PC-9 (cell line): ENCODE measurements at regions not wholly inside any gene's neighbourhood (a gene's known extent, or its start where the extent isn't known, plus 50 kb on each side); places are given as distances from the start of the nearest gene placed in this dataset.
"Not testable (repeated sequence)": the region's sequence is repeated elsewhere in the genome, so short reads cannot be mapped to it uniquely, and the experiment has no call there.

Experiments
- BruUV-seq: library from RNA; stranded (reverse); fragments of 400-500 nt; replicated peaks from 2 replicates; lab custom pipeline; 2021; lab: Mats Ljungman, UMichigan
- CTCF ChIA-PET: fragments of 300-600 bp; sonication (Branson Sonifier 250); formaldehyde crosslinking; loops from one replicate; lab custom pipeline; 2022; ENCODE audit warnings: antibody characterized with exemption; lab: Charles Lee
- POLR2A ChIA-PET: fragments of 300-600 bp; sonication (Branson Sonifier 250); formaldehyde crosslinking; loops from one replicate; lab custom pipeline; 2022; ENCODE audit warnings: antibody characterized with exemption; ENCODE audit not compliant: unreplicated experiment; lab: Charles Lee
- DNase-seq, 2 experiments: peaks; one replicate each; pipeline versions ENCODE4 v3.0.0 to v3.0.0-alpha.2; 2015 to 2022; ENCODE audit warnings: mixed read lengths in 1 of 2
- H2AFZ ChIP-seq: fragments of 200-600 bp; sonication (generic); 2 replicates; pipeline ENCODE4 v1.8.1; 2017; ENCODE audit warnings: antibody characterized with exemption
- H3F3A ChIP-seq: fragments of 200-600 bp; sonication (generic); 2 replicates; pipeline ENCODE4 v1.8.1; 2017; ENCODE audit warnings: antibody characterized with exemption, mild to moderate bottlenecking, low read depth; ENCODE audit not compliant: insufficient read depth
- H3K27ac ChIP-seq: fragments of 200-600 bp; sonication (generic); 2 replicates; pipeline ENCODE4 v1.6.1; 2016; ENCODE audit warnings: mixed run types
- H3K27me3 ChIP-seq: fragments of 200-600 bp; sonication (generic); 2 replicates; pipeline ENCODE4 v1.6.1; 2016; ENCODE audit warnings: low read depth, mixed run types; ENCODE audit not compliant: insufficient read depth
- H3K36me3 ChIP-seq: fragments of 200-600 bp; sonication (generic); 2 replicates; pipeline ENCODE4 v1.6.1; 2016; ENCODE audit warnings: low read depth, mixed run types
- H3K4me1 ChIP-seq: fragments of 200-600 bp; sonication (generic); replicated peaks from 2 replicates; pipeline ENCODE4 v1.6.1; 2016; ENCODE audit warnings: mixed run types; ENCODE audit not compliant: insufficient read depth
- H3K4me2 ChIP-seq: fragments of 200-600 bp; sonication (generic); 2 replicates; pipeline ENCODE4 v1.6.1; 2017; ENCODE audit warnings: mixed run types
- H3K4me3 ChIP-seq: fragments of 200-600 bp; sonication (generic); 2 replicates; pipeline ENCODE4 v1.6.1; 2016; ENCODE audit warnings: mixed run types
- H3K79me2 ChIP-seq: fragments of 200-600 bp; sonication (generic); 2 replicates; pipeline ENCODE4 v1.6.1; 2017; ENCODE audit warnings: low read depth, mixed run types
- H3K9me2 ChIP-seq: fragments of 200-600 bp; sonication (generic); 2 replicates; pipeline ENCODE4 v1.8.1; 2017; ENCODE audit warnings: mild to moderate bottlenecking; ENCODE audit not compliant: insufficient read depth
- H3K9me3 ChIP-seq: fragments of 200-600 bp; sonication (generic); 2 replicates; pipeline ENCODE4 v1.8.1; 2016; ENCODE audit warnings: low read depth; ENCODE audit not compliant: insufficient read depth
- H4K20me1 ChIP-seq: fragments of 200-600 bp; sonication (generic); 2 replicates; pipeline ENCODE4 v1.8.1; 2017; ENCODE audit not compliant: insufficient read depth
- EZH2 ChIP-seq: fragments of 200-600 bp; sonication (generic); IDR thresholded peaks from 2 replicates; pipeline ENCODE4 v1.8.0; 2017; ENCODE audit warnings: antibody characterized with exemption, low read depth
- intact Hi-C: fragments of 100-400 bp; cut with micrococcal nuclease; formaldehyde crosslinking; loops from one replicate; pipeline ENCODE4 v1.10.0; 2022; ENCODE audit not compliant: unreplicated experiment
- TF ChIP-seq, protein P1 (sequence below): fragments of 200-600 bp; sonication (generic); conservative IDR thresholded peaks from 2 replicates; pipeline ENCODE4 v1.6.1; 2017; ENCODE audit warnings: mixed run types, antibody characterized with exemption, mild to moderate bottlenecking, moderate library complexity

DNA sequence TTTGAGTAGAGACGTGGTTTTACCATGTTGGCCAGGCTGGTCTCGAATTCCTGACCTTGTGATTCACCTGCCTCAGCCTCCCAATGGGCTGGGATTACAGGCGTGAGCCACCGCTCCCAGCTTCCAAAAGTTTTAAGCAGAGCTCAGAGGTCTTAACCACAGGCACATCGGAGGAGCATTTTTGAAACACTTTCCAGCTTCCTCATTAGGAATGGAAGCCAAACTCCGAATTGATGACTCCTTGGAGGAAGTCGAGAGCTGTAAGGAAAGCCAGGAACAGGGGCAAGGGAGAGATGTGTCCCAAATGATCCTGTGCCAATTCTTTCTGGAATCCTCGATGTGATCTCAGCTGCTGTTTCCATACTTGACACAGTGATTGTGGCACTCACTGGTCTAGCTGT, 56.2 kb upstream of the CCZ1B start:
- H3F3A ChIP-seq, H3K79me2 ChIP-seq, H3K36me3 ChIP-seq, H3K9me3 ChIP-seq, H3K4me3 ChIP-seq, H3K4me2 ChIP-seq, H3K9me2 ChIP-seq, H3K27me3 ChIP-seq, H4K20me1 ChIP-seq, H2AFZ ChIP-seq, intact Hi-C loops, POLR2A ChIA-PET, H3K27ac ChIP-seq, CTCF ChIA-PET, H3K4me1 ChIP-seq, BruUV-seq, DNase-seq: not testable (repeated sequence)

GRCh38 chr7:6883756-6884155, 57.7 kb upstream of the CCZ1B start:
- H3K27ac ChIP-seq, H3K36me3 ChIP-seq, H3F3A ChIP-seq, DNase-seq, H3K4me1 ChIP-seq, H2AFZ ChIP-seq, H4K20me1 ChIP-seq, POLR2A ChIA-PET, H3K4me3 ChIP-seq, BruUV-seq, H3K79me2 ChIP-seq, H3K9me3 ChIP-seq, H3K4me2 ChIP-seq, H3K27me3 ChIP-seq, intact Hi-C loops, H3K9me2 ChIP-seq, CTCF ChIA-PET: not testable (repeated sequence)

GRCh38 chr7:6886198-6886597, 60.1 kb upstream of the CCZ1B start:
- H3K9me3 ChIP-seq = no peaks in the 10 kb centered on the region
- TF ChIP-seq, protein P1, sequence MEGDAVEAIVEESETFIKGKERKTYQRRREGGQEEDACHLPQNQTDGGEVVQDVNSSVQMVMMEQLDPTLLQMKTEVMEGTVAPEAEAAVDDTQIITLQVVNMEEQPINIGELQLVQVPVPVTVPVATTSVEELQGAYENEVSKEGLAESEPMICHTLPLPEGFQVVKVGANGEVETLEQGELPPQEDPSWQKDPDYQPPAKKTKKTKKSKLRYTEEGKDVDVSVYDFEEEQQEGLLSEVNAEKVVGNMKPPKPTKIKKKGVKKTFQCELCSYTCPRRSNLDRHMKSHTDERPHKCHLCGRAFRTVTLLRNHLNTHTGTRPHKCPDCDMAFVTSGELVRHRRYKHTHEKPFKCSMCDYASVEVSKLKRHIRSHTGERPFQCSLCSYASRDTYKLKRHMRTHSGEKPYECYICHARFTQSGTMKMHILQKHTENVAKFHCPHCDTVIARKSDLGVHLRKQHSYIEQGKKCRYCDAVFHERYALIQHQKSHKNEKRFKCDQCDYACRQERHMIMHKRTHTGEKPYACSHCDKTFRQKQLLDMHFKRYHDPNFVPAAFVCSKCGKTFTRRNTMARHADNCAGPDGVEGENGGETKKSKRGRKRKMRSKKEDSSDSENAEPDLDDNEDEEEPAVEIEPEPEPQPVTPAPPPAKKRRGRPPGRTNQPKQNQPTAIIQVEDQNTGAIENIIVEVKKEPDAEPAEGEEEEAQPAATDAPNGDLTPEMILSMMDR = no peak
- TF ChIP-seq EZH2 = no peak
- H2AFZ ChIP-seq = no peak overlapping the region
- intact Hi-C loops = no loop called here
- no peak for DNase-seq
- H3K79me2 ChIP-seq = no peaks in the 10 kb centered on the region
- no peaks in the 10 kb centered on the region for H3K36me3 ChIP-seq
- H4K20me1 ChIP-seq = no peaks in the 10 kb centered on the region
- BruUV-seq = no TSS peak
- H3K27ac ChIP-seq = no peak overlapping the region
- no peak overlapping the region for H3K4me3 ChIP-seq
- H3F3A ChIP-seq = peaks cover 7% of the 10 kb centered on the region; the same call in 1 of the 2 replicates
- H3K4me1 ChIP-seq = no peaks in the 10 kb centered on the region
- no peaks in the 10 kb centered on the region; the same call in 1 of the 2 replicates for H3K27me3 ChIP-seq
- H3K4me2 ChIP-seq = peak overlapping the region; percentile 36; the same call in 1 of the 2 replicates
- ChIA-PET CTCF (no interaction called here), POLR2A (no interaction called here)
- no peaks in the 10 kb centered on the region for H3K9me2 ChIP-seq

DNA sequence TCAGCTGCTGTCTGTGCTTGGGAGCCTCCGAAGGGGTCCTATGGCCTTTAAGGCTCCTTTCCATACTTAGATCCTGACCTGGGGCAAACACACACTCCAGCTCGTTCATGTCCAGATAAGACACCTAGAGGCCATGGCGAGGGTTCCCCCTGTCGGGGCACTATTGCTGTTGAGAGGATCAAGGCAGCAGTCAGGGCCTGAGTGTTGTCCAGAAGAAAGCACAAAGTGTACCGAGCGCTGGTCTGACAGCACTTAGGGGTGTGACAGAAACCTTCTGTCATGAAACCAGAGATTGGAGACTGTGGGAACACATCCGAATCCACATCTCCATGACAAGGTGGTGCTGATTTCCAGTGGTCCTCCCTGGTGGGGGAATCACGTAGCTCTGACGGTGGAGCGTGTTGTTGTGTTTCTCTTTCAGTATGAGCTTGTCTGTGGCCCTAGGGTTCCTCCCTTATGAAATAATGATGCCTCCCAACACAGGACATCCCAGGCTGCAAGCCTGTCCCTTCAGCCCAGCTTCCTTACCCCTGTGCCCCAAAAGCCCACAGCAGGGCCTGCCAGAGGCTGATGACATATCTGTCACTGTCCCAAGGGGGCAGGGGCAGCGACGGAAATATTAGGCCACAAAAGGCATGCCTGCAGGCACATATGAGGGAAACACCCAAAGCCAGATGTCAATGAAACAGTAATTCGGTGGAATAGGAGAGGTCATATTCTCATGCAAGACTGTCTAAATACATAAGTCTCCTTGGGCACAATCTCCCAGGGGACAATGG, 62.4 kb upstream of the CCZ1B start:
- CTCF ChIA-PET, H3K27ac ChIP-seq, H4K20me1 ChIP-seq, H3F3A ChIP-seq, BruUV-seq, H3K36me3 ChIP-seq, H3K4me3 ChIP-seq, H3K9me2 ChIP-seq, DNase-seq, H3K9me3 ChIP-seq, H3K79me2 ChIP-seq, H3K4me2 ChIP-seq, intact Hi-C loops, H3K4me1 ChIP-seq, H3K27me3 ChIP-seq, H2AFZ ChIP-seq: not testable (repeated sequence)
- POLR2A ChIA-PET = interaction anchor here (0.6 kb wide), 1 partner anchor 211 kb away, joined by 3 read pairs; no protein-coding TSS in a partner anchor
